Hepatic stellate cell (primary cell): ENCODE measurements at regions not wholly inside any gene's neighbourhood (a gene's known extent, or its start where the extent isn't known, plus 50 kb on each side); places are given as distances from the start of the nearest gene placed in this dataset.

ENCODE experiments used
- DNase-seq: peaks from one replicate; pipeline ENCODE4 v3.0.0; 2011; ENCODE audit warnings: low spot score

DNA sequence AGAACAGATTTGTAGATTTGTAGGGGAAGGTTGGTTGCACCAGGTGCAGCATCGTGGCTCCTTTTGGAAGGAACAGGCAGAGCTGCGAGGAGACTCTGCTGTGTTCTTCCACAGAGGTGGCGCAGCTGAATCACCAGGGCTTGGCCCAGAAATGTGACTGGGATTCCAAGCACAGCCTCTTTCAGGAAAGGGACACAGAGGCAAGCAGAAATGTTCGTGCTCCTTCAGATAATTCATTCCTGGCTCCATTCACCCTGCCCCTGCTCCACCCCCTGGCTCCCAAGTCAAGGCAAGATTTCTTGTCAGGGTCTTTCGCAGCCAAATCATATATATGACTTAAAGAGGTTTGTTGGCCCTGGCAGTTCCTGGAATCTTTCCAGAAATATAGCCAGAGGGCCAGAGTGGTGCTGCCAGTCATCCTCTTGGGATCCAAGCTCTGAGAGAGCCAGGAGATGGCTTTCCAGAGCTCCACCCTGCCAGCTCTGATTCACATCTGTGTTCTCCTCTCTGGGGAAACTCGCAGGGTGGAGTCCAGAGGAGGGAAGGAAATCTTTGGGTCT, 203.9 kb upstream of the TANK start:
- no peak for DNase-seq

GRCh38 chr2:160963957-160964356, 196.3 kb upstream of the TANK start:
- no peak for DNase-seq

DNA sequence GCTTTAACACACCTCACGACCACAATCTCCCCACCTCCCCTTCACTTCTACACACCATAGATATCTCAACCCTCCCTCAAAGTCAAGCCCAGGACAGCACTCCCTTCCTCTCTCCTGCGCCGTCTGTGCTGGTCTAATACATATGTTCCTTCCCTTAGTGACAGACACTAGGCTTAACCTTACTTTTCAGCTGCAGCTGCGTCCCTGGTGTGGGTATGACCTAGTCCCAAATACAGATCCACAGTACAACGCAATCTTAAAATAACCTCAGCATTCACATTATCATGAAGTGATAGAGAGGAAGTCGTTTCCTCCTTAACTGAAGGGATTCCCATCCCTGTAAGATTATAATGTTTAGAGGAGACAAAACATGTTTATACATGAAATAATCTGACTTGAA, 192.7 kb upstream of the TANK start:
- DNase-seq: no peak

GRCh38 chr2:160968183-160968582, 192.0 kb upstream of the TANK start:
- no peak for DNase-seq

DNA sequence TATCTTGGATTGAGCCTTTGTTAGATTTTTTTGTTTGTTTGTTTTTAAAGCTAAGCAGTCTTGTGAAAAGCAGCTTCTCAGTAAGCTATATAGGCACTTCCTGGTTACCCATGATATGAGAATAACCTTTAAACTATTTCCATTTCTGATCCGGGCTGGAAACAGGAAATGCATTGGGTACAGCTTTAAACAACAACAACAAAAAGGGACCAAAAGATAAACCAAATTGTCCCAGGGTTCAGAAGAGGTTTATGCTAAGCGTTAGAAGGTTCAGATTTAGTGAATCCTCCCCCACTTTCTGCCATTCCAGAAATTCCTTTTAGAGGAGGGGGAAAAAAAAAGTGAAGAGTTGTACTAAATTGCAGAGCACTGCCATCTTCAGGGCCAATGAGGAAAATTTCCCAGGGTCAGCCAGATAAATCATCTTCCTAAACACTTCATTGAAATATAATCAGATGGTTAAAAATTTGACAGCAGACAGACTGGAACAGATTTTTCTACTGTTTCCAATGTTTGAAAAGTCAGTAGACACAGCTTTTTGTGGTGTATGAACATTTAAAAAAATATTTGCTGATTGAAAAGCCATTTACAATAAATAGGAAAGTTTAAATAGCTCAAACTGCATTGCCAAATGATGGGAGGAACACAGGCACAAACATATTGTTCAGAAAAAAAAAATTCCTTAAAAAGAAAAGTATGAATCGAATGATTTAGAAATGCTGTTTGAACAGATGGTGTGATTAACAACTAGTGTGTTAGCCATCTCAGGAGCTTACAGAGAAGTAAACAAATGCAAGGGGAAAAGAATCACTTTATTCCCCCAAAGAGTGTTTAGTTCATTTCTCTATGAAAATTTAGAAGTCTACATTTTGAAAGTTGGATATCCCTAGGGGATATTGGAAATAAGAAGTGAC, 189.9 kb upstream of the TANK start:
- peak; percentile 46 for DNase-seq

- no peak for DNase-seq
These were observed 186.2 kb upstream of the TANK start for GRCh38 chr2:160973991-160974390.

DNA sequence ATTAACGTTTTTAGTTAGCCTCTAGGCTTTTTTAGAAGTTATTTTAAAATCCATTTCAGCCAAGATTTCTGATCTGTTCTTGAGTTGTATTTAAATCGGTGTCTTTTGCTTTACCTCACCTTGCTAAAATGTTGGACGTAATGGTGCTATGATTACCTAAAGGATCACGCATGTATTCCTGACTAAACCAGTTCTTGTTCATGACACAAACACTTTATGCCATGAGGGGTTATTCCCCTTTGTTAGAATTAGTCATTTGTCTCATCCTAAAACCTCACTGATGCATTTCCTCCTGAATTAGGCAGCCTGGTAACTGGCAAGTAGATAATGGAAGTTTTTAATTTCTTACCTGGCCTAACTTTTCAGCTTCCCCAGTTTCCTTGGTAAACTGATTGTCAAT, 185.4 kb upstream of the TANK start:
- DNase-seq: no peak

DNA sequence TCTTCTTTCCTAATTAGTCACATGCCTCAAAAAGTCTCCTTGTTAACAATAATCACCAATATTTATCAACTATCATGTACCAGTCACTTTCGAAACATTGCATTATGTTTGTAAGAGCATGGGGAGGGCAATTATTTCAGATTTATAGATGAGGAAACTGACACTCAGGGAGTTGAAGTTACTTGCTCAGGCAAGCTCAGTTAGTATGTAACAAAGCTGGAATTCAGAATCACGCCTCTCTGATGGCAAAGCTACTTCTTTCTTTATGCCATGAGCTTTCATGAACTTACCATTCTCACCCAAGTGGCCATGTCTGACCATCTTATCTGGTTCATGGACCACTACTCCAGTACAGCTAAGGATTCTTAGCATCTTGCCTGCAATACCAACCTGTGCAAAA, 183.4 kb upstream of the TANK start:
- DNase-seq: no peak

GRCh38 chr2:160977376-160977775, 182.9 kb upstream of the TANK start:
- DNase-seq: no peak

DNA sequence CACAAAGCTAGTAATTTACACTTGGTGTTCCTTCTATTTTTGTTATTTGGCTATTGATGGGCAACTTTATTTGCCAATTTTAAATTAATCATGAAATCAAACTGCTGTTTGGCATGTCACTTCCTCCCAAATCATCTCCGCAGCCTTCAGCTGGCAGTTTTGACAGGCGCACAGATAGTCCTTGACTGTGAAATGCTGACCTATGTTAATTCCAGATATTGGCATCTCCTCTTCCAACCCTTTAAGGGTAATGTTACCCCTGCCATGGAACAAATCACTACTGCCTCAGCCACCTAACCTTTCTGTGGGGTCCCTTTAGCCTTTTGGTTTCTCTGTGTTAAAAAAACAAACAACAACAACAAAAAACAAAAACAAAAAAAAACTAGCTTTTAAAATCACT, 182.4 kb upstream of the TANK start:
- DNase-seq: no peak

GRCh38 chr2:160984426-160985077, 175.7 kb upstream of the TANK start:
- DNase-seq: no peak

DNA sequence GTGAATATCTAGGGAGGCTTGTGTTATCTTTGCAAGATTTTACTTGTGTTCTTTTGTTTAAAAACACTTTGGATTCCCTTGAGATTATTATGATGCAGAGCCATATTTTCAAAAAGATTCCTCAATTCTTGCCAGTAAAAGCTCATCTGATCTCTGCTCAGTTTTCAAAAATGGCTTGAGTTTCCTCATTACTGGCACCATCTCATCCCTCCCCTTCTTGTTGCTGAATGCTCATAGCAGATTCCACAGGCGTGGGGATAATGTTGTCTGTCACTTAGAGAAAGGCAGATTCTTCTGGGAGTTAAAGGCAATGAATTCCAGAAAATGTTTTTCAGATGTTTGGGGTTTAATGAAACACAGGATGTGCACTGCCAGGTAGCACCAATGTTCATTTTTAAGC, 170.4 kb upstream of the TANK start:
- no peak for DNase-seq

DNA sequence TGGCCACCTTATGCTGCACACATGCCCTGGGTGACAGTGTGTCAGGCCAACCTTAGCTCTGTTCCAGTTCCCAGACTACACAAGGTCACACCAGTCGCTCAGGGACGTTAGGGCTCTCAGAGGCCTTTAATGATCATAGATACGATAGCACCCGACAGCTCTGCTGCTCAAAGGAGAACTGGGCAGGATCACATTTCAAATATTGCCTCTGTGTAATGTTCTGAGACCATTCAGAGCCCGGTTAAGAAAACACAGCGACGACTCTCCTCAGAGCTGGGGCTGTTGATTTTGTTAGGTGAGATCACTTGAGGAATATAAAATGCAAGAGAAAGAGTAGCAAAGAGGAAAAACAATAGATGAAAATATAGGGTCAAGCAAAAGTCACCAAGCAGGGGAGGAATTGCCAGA, 166.6 kb upstream of the TANK start:
- no peak for DNase-seq

DNA sequence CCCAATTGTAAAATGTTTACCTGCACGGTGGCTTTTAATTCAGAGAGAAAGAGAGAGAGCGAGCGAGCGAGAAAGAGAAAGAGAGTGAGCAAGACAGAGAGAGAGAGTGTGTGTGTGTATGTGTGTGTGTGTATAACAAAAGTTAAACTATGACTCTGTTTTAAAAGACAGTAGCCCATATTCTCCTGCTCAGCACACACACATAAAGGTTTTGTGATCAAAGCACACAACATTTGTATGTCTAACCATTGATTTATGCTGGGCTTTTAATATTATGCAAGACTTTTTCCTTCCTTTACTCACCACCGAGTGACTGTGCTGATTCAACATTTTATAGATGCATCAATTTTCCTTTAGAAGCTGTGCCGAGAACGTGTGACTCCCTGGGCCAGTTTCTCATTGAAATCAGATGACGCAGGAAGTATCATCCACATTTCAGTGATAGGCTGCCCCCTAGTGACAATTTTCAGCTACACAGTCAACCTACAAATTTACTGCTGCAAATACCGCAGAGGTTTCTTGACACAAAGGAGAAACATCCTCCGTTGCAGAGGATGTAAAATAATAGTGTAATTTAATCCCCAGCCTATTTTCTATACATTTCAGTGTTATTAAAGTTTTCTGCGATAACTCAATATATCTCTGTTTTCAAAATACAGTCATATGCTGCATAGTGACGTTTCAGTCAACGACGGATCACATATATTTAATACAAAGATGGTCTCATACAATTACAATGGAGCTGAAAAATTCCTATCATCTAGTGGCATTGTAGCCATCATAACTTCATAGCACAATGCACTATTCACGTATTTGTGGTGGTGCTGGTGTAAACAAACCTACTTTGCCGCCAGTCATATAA, 165.9 kb upstream of the TANK start:
- DNase-seq: peak; percentile 47

- DNase-seq: no peak
These were observed 163.6 kb upstream of the TANK start for GRCh38 chr2:160996584-160996983.

GRCh38 chr2:161004379-161004778, 155.8 kb upstream of the TANK start:
- DNase-seq: peak; percentile 8

- DNase-seq: no peak
These were observed 155.1 kb upstream of the TANK start for GRCh38 chr2:161005170-161005569.

DNA sequence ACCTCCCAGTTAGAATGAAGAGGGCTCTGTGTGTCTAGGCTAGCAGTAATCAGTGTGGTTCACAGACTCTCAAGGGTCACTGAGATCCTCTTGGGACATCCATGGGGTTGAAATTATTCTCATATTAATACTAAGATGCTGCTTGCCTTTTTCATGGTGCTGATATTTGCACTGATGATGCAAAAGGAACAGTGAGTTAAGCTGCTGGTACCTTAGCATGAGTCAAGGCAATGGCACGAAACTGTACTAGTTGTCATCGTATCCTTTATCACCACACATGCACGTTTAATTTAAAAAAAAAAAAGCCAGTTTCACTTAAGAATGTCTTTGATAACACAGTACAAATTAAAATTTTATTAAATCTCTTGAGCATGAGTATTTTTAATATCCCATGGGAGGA, 151.9 kb upstream of the TANK start:
- DNase-seq: no peak

- no peak for DNase-seq
These were observed 149.7 kb upstream of the TANK start for GRCh38 chr2:161010503-161011015.

DNA sequence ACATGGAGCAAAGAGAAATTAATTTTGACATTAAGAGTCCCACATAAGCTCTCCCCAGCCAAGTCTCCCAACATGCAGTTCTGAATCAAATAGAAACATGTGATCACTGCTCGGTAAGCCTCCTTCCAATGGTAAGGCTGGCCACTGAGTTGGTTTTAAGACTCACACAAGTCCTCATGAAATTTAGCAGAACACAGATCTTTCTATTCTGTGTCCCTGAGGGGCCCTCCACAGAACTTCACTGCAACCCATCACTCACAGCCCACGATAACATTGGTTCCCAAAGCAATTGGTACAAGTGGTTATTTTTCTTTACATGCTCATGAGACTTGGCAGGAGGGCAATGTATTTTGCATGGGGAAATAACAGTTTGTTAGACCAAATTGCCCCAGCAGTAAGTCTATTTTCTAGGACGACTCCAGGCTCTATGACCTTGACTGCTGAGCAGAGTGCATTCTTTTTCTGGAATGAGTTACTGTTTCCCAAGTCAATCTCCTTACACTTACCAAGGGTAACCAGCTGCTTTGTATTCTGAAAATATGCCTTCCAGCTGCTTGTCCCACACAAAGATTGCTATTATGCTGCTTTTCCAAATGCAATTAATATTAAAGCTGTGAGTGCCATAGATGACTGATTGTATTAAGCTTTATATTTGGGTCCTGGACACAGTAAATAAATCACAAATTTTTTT, 142.3 kb upstream of the TANK start:
- DNase-seq: no peak

DNA sequence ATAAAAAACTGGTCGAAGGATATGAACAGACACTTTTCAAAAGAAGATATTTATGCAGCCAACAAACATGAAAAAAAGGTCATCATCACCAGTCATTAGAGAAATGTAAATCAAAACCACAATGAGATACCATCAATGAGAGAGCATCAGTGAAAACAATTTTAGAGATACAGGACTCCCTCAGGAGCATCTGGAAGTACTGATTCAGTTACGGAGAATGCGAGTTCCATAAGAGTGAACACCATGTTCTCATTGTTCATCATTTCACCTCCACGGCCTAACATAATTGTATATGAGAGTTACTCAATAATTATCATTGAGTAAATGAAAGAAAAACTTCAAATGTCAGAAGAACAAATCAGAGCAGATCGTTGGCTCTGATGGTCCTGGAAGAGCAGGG, 140.9 kb upstream of the TANK start:
- no peak for DNase-seq

DNA sequence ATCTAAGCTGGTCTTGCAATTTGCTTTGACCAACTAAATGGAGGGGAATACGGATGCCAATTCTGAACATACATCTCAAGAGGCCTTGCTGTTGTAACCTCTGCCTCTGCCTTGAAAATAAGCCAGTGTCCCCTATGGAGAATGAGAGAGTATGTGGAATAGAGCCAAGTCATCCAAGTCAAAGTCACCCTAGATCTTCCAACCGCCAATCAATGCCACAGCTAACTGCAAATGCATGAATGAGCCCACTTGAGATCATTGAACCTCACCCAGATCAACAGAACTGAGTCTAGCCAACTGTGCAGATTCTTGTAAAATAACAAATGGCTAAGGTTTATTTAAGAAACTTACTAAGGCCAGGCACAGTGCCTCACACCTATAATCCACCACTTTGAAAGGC, 139.8 kb upstream of the TANK start:
- no peak for DNase-seq
